NCI-H2171 (cell line): ENCODE measurements at regions not wholly inside any gene's neighbourhood (a gene's known extent, or its start where the extent isn't known, plus 50 kb on each side); places are given as distances from the start of the nearest gene placed in this dataset.
"Not testable (repeated sequence)": the region's sequence is repeated elsewhere in the genome, so short reads cannot be mapped to it uniquely, and the experiment has no call there.

Source experiments
- DNase-seq: peaks from one replicate; lab custom pipeline; 2025; lab: John Stamatoyannopoulos, UW

DNA sequence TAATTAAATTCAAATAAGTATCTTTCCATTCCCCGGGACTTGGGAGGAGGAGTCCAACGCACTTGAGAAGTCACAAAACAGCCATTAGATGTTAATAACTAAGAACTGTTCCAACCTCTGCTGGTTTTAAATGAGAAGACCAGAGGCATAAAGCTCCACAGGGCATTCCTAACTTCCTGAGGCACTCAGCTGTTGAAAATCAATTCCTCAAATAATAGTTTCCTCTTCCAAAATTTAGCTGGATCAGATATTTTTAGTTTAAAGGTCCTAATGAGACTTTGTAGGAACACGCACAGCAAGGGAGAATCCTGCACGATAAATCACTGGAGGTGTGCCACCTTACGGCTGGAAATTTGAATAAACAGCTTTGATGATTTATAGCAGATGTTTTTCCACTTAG, 504.3 kb upstream of the ZFP42 start:
- DNase-seq = no peak

- DNase-seq = no peak
Measured at GRCh38 chr4:187491959-187492358, 503.6 kb upstream of the ZFP42 start.

GRCh38 chr4:187493661-187494060, 501.9 kb upstream of the ZFP42 start:
- no peak for DNase-seq

GRCh38 chr4:187499956-187500355, 495.6 kb upstream of the ZFP42 start:
- no peak for DNase-seq

- DNase-seq = no peak
Measured at GRCh38 chr4:187500796-187501195, 494.8 kb upstream of the ZFP42 start.

DNA sequence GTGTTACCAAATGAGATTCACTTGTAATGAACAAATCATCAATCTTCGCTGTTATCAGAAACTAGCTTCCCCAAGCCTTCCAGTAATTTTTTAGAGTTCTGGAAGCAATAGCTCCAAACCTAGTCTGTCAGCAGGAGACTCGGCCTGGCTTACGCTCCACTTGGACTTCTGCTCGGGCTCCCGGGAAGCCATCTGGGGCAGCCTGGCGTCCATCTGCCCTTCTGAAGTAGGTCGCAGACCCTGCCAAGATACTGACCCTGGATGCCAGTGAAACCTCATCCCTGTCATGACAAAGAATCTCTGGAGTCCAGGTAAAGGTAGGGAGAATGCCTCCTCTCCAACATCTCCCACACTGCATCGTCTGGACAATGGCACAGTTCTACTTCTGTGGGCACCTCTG, 493.8 kb upstream of the ZFP42 start:
- no peak for DNase-seq

DNA sequence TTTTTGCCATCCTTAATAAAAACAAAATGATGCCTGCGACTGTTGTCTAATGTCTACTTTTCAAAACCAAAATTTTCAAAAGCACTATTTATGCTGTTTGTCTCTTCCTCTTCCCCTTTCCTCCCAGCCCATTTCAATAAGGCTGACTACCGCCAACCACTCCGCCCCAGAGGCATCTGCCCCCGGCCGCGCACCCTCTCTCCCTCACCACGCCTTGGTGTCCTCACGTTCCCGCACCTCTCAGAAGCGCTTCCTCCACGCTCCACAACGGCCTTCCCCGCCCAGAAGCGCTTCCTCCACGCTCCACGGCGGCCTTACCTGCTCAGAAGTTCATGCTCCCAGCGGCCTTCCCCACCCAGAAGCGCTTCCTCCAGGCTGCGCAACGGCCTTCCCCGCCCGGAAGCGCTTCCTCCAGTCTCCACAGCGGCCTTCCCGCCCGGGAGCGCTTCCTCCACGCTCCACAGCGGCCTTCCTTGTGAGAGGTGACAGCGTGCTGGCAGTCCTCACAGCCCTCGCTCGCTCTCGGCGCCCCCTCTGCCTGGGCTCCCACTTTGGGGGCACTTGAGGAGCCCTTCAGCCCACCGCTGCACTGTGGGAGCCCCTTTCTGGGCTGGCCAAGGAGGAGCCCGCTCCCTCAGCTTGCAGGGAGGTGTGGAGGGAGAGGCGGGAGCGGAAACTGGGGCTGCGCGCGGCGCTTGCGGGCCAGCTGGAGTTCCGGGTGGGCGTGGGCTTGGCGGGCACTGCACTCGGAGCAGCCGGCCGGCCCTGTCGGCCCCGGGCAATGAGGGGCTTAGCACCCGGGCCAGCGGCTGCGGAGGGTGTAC, 490.4 kb upstream of the ZFP42 start:
- no peak for DNase-seq

- DNase-seq = not testable (repeated sequence)
Measured at GRCh38 chr4:187505798-187506141, 489.8 kb upstream of the ZFP42 start.

GRCh38 chr4:187516224-187516623, 479.3 kb upstream of the ZFP42 start:
- no peak for DNase-seq

GRCh38 chr4:187541666-187542065, 453.9 kb upstream of the ZFP42 start:
- no peak for DNase-seq

- no peak for DNase-seq
Measured at GRCh38 chr4:187544461-187545053, 451.0 kb upstream of the ZFP42 start.

GRCh38 chr4:187547316-187547715, 448.3 kb upstream of the ZFP42 start:
- DNase-seq = no peak

GRCh38 chr4:187550256-187550950, 445.2 kb upstream of the ZFP42 start:
- no peak for DNase-seq

- DNase-seq = no peak
Measured at GRCh38 chr4:187552781-187553180, 442.8 kb upstream of the ZFP42 start.

DNA sequence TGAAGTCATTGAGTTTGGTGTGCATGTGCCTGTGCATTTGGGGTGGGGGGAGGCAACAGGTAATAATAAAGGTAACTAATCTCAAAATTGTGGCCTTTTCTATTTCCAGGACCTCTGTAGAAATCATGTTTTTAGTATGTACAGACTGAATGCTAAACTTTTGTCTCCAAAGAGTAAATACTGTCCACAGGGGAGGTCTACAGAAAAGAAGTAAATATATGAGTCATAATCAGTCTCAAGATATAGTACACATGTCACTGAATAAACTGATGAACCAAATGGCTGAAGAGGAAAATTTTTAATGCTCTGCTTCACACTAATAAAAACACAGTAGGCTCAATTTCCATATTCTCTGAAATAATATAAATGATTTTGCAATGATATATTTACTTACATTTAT, 440.4 kb upstream of the ZFP42 start:
- DNase-seq = no peak

DNA sequence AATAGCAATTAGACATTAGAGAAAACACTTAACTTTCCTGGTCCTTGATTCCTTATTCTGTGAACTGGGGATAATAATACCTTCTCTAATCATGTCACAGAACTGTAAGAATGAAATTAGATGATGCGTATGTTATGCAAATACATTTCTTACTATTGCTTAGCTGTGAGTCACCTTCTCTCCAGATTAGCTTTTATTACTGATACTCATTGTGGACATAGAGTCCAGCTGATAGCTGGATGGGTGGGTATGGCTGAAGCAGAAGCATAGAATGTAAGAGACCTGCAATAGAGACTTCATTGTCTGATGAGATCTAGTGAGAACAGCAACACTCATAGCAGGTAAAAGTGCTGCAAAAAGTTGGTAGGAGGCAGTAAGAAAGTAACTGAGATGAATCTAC, 437.2 kb upstream of the ZFP42 start:
- no peak for DNase-seq

GRCh38 chr4:187562345-187562744, 433.2 kb upstream of the ZFP42 start:
- no peak for DNase-seq

GRCh38 chr4:187565416-187565815, 430.2 kb upstream of the ZFP42 start:
- no peak for DNase-seq

GRCh38 chr4:187569871-187570270, 425.7 kb upstream of the ZFP42 start:
- DNase-seq = no peak

DNA sequence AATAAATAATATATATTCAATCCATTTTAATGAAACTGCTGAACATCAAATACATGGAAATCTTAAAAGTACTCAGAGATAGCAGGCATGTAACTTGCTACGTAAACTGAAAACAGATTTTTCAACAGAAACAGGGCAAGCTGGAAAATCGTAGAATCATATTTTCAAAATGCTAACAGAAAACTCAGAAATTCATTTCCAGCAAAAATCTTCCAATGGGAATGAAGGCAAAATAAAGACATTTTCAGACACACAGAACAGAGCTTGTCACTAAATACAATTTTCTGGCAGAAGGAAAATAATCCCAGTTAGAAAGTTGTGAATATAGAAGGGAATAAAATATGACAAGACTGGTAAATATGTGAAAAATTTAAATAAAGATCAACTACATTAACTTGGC, 419.9 kb upstream of the ZFP42 start:
- no peak for DNase-seq

DNA sequence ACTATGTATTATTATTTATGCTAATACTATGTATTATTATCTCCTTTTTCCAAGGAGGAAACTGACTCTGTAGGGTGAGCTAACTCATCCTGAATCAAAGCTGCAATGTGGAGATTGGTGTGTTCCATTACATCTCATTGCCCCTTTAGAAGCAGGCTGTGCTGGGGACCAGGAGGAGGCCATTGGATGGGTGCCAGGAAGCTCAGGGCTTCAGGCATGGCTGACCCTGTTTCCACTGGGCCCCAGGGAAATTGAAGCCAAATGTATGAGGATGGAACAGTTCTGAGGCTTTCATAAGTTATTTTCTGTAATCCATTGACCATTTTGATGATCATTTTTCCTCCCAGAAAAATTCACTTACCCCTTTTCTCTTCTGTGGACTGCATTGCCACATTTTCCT, 418.8 kb upstream of the ZFP42 start:
- no peak for DNase-seq

DNA sequence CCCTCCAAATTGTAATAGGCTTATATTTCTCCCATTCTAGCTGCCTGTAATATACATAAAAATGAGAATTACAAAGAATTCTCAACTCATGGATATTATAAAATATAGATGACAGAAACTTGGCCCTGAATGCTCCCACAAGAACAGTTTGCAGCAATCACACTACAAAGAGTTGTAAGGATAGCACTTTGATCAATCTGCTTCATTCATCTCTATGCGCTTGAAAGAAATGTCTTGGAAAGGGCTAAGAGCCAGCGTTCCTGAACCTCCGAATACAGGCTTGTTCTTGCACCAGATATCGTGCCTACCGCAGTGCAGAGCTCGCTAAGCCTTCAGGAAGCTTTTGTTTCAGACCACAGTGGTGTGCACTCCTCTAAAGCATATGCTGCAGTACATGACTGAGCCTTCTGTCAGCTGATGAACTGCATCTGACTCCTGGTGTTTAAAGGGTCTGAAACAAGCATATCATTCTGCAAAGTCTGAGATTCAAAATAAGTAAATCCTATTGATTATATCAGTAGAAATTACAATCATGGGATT, 417.6 kb upstream of the ZFP42 start:
- DNase-seq = no peak

- DNase-seq = no peak
Measured at GRCh38 chr4:187586892-187587291, 408.7 kb upstream of the ZFP42 start.
